Hippocampal formation (tissue), 2 donors: ENCODE measurements at regions not wholly inside any gene's neighbourhood (a gene's known extent, or its start where the extent isn't known, plus 50 kb on each side); places are given as distances from the start of the nearest gene placed in this dataset.

Experiments
- DNase-seq, 2 donors: peaks; one replicate each; lab custom pipeline; 2025; lab: John Stamatoyannopoulos, UW

GRCh38 chr5:73395256-73395655, 53.3 kb downstream of the FOXD1 start:
- no peak for DNase-seq

- DNase-seq = no peak
Observed at GRCh38 chr5:73394610-73395009, 54.0 kb downstream of the FOXD1 start.

- DNase-seq = no peak
Observed at GRCh38 chr5:73393611-73394489, 54.7 kb downstream of the FOXD1 start.

- no peak for DNase-seq
Observed at GRCh38 chr5:73392775-73393174, 55.8 kb downstream of the FOXD1 start.

GRCh38 chr5:73391441-73391881, 57.1 kb downstream of the FOXD1 start:
- no peak for DNase-seq

- no peak for DNase-seq
Observed at GRCh38 chr5:73390972-73391371, 57.6 kb downstream of the FOXD1 start.

- no peak for DNase-seq
Observed at GRCh38 chr5:73388740-73389139, 59.8 kb downstream of the FOXD1 start.

GRCh38 chr5:73388306-73388684, 60.3 kb downstream of the FOXD1 start:
- no peak for DNase-seq

- no peak for DNase-seq
Observed at GRCh38 chr5:73387601-73388305, 60.8 kb downstream of the FOXD1 start.

GRCh38 chr5:73387149-73387591, 61.4 kb downstream of the FOXD1 start:
- no peak for DNase-seq

- no peak for DNase-seq
Observed at GRCh38 chr5:73384861-73385260, 63.7 kb downstream of the FOXD1 start.

- no peak for DNase-seq
Observed at GRCh38 chr5:73382401-73382740, 66.2 kb downstream of the FOXD1 start.

GRCh38 chr5:73381590-73382400, 66.8 kb downstream of the FOXD1 start:
- no peak for DNase-seq

GRCh38 chr5:73380710-73381589, 67.6 kb downstream of the FOXD1 start:
- DNase-seq = no peak

GRCh38 chr5:73380041-73380440, 68.5 kb downstream of the FOXD1 start:
- DNase-seq = no peak

GRCh38 chr5:73379435-73379834, 69.1 kb downstream of the FOXD1 start:
- no peak for DNase-seq

- DNase-seq = no peak
Observed at GRCh38 chr5:73378765-73379164, 69.8 kb downstream of the FOXD1 start.

GRCh38 chr5:73378070-73378469, 70.5 kb downstream of the FOXD1 start:
- no peak for DNase-seq

- no peak for DNase-seq
Observed at GRCh38 chr5:73376618-73377170, 71.9 kb downstream of the FOXD1 start.

GRCh38 chr5:73375949-73376348, 72.6 kb downstream of the FOXD1 start:
- DNase-seq = no peak

- no peak for DNase-seq
Observed at GRCh38 chr5:73375191-73375545, 73.4 kb downstream of the FOXD1 start.
